CD4-positive, alpha-beta T cell treated with Interleukin-1 beta for 1 hour (primary cell): ENCODE measurements at regions not wholly inside any gene's neighbourhood (a gene's known extent, or its start where the extent isn't known, plus 50 kb on each side); places are given as distances from the start of the nearest gene placed in this dataset.

Experiments
- DNase-seq, 2 donors: peaks; one replicate each; pipeline ENCODE4 v3.0.0-alpha.2; 2020 to 2022

DNA sequence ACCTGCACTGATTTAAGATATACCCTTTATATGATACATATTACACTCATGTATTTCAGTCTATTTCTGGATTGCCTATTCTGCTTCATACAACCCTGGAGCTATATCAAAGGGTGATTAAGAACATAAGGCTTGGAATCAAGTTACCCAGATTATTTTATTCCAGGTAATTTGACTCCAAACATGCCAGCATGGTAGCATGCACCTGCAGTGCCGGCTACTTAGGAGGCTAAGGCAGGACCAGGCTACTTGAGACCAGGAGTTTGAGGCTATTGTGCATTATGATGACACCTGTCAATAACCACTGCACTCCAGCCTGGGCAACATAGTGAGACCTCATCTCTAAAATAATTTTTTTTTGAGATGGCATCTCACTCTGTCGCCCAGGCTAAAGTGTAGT is 50.4 kb upstream of the NEO1 start:
- no peak for DNase-seq

DNA sequence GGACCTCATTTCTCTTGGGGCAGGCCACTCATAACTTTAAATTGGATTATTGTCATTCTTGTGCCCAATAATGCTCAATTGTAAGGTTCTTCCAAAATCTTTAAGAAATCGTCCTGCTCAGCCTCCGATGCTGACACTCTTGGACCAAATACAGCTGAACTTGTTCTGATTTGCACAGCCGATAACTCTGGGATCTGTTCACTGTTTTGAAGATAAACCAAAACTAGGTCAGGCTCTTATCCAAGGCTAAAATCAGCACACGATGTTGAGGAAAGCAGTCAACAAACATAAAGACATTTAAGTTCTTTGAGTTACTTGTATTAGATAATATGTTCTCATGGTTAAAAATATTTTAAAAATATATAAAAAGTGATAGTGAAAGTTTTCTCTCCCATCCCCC is 52.0 kb upstream of the NEO1 start:
- no peak for DNase-seq

DNA sequence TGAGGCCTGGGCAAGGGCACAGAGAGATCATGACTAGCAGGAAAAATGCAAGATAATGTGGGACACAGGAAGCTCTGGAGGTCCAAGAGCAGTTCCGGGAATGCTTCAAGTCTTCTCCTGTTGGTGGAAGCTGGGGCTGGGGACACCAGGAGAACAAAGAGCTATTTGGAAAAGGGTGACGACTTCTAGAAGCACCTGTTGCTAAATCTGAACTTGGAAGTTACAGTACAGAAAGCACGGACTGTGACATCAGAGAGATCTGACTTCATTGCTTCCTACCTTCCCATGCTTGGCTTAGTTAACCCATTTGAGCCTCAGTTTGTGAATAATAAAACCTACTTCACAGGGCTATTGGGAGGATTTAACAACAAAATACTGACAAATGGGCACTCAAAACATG is 52.7 kb upstream of the NEO1 start:
- no peak for DNase-seq

DNA sequence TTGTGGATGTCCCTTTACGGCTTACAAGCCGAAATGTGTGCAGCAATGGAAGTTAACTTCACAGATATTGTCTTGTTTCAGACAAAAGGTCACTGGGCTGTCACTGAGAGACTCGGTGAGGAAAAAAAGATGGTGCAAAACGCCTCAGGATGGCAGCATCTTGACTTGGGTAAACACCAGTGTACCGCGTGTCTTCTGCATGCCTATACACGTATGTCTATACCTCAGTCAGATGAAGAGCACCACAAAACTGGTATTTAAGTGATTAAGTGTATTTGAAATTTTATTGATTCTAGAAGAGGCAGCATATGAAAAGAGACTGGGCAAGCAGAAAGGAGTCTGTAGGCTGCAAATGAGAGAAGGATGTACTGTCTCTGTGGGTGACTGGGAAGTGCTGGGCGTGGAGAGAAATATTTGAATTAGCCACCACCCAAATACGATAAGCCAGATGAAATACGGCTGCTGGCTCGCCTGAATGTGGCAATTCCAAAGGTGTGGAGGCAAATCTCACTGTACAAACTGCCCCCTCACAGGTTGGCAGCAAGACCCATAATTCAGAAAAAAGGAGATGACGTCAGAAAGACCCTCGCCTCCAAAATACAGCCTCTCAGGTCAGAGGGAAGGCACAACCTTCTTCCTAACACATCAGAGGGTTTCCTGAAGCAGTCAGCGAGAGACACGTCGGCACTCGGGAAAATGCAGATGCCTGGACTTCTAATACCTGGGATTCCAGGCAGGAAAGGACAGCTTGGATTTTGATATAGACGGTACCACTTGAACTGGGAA is 53.4 kb upstream of the NEO1 start:
- DNase-seq = no peak

DNA sequence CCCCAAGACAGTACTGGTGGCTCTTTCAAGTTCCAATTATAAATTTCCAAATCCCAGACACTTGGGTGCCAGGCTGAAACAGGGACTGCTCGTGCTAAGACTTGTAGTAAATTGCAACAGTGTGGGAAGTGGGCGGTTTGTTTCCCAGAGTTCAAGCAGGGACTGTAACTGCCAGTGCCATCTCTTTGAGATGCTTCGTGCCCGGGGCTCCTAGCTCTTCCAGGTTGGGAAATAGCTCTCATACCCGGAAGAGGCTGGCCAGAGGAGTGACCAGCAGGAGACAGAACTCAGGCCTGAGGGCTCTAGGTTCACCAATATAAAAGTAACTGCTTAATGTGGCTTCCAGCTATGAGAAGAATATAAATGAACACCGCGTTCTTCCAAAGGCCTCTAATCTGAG is 54.0 kb upstream of the NEO1 start:
- DNase-seq = no peak

DNA sequence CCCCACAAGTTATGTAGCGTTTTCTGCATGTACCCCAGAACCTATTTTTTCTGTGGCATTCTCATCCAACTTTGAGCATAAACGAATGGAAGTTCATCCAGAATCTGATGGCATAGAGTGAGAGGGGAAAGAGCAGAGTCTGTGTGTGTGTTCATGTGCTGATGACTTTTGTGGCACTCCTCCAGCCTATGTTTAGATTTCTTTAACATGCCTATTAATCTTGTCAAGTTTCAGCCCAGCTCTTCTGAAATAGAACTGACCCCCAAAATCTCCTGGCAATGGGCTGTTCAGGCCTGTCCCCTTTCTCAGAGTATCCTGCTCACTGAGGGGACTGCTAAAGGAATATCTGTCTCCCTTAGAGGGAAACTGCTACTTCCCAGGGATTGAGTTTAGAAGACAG is 56.4 kb upstream of the NEO1 start:
- no peak for DNase-seq

DNA sequence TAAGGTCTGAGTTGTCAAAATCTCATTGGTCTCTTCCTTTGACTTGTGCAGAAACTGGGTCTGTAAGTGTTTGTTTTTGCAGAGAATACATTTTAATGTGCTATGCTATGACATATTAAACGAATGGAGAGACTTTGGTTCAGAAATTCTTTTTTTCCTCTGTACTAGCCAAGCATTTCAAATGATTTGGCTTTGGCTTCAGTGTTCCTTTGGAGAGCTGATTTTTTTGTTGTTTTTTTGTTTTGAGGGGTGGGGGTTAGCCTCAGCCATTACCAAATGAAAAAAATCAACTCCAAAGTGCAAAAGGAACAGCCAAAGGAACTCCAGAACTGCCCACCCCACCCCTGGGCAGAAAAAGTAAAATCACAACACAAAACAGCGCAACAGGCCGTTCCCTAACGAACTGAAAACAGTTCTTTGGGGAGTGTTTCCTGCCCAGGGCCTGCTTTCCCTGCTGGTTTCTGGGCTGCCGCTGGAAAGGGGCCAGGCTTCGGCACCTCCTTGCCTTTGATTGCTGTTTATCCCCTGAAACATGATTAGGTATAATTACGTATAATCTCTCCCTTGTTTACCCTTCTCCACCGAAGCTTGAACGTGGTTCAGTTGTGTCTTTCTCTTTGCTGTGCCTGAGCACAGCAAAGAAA is 57.6 kb upstream of the NEO1 start:
- DNase-seq = no peak

DNA sequence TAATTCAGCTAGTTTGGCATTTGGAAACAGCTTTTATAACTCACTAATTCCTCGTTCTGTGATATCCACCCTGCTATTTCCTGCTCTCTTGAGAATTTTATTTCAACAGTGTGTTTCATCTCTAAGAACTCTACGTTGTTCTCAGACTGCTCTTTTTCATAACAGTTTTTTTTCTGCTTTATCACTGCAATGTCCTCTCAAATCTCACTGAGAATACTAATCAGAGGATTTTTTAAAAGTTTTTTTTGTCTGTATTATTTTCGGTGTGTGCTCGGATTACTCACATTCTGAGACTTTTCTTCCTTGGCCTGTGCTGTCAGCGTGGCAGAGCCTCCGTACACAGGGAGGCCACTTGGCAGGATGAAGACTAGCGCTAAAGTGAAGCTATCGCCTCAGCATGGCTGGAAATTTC is 59.4 kb upstream of the NEO1 start:
- DNase-seq = no peak

DNA sequence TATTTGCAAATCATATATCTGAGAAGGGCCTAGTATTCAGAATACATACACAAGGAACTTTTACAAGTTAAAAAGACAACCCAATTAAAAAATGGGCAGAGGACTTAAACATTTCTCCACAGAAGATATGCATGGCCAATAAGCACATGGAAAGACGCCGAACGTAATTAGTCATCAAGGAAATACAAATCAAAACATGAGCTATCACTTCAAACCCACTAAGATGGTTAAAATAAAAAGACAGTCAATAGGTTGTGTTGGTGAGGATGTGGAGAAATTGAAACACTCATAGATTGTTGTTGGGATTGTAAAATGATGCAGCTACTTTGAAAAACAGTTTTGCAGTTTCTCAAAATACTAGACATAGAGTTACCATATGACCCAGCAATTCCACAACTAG is 61.2 kb upstream of the NEO1 start:
- DNase-seq = no peak

DNA sequence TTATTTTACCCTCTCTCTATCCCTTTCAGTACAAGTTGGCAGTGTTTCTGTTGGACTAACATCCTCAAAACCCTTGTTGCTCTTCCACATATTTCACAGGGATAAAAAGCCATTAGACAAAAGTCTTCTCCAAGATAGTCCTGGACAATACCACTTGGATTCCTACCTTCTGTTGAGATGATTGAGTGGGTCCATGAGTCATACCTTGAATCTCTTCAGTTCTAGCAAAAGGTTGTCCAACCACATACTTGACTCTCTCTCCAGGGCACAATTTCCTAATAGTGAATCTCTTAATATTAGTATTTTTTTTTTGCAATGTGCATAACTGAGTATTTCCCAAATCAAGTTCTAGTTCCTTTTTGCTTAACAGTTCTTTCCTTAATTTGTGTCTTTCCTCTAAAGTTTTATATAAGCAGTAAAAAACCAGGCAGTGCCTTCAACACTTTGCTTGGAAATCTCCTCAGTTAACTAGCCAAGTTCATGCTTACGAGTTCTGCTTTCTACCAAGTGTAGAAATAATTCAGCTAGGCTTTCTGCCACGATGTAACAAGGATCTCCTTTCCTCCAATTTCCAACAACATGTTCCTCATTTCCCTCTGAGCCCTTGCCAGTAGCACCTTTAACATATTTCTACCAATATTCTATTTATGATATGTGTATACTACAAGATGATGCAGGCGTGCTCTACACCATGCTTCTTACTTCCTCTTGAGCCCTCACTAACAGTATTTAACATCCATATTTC is 68.3 kb upstream of the NEO1 start:
- no peak for DNase-seq

DNA sequence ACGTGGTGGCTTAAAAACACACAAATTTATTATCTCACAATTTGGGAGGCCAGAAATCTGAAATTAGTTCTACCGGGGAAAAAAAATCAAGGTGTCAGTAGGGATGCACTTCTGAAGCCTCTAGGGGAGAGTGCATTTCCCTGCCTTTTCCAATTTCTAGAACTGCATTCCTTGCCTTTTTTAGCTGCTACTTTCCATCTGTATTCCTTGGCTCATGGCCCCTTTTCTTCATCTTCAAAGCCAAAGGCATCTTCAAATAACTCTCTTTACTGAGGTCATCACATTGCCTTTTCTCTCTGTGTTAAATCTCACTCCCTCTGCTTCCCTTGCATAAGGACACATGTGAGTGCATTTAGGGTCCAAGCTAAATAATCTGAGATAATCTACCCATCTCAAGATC is 69.5 kb upstream of the NEO1 start:
- DNase-seq = no peak

DNA sequence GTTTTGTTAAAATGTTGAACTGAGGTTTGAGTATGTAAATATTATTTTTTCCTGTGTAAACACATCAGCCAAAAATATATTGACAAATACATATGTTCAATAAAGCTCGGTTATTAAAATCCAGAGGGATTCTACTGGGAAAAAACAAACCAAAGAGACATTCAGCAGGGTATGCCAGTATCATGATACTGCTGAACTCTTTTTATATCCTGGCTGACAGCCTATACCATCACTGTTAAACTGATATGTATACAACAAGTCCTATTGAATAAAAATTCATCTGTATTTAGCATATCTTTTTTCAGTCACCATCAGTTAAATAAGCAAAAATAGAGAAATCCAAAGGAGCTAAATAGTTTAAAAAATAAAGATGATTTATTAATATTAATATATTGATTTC is 71.6 kb upstream of the NEO1 start:
- DNase-seq = no peak

DNA sequence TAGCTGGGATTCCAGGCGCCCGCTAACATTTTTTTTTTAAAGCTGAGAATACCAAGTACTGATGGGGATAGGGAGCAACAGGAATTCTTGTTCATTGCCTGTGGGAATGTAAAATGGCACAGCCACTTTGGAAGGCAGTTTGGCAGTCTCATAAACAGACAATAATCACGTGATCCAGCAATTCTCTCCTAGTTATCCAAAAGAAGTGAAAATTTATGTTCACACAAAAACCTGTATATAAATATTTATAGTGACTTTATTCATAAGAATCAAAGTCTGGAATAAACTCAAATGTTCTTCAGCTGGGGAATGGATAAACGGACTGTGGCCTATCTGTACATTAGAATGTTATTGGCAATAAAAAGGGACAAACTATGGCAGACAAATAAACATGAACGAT is 72.5 kb upstream of the NEO1 start:
- no peak for DNase-seq

DNA sequence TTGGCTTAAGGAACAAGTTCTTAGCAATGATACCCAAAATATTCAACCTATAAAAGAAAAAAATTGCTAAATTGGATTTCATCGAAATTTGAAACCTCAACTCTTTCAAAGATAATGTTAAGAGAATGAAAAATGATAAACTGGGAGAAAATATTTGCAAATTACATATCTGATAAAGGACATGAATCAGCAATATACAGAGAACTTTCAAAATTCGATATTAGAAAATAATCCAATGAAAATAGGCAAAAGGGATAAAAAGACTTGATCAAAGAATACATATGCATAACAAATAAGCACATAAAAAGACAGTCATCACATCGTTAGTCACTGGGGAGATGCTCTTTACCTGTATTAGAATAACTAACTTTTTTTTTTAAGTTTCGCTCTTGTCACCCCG is 73.0 kb upstream of the NEO1 start:
- no peak for DNase-seq

DNA sequence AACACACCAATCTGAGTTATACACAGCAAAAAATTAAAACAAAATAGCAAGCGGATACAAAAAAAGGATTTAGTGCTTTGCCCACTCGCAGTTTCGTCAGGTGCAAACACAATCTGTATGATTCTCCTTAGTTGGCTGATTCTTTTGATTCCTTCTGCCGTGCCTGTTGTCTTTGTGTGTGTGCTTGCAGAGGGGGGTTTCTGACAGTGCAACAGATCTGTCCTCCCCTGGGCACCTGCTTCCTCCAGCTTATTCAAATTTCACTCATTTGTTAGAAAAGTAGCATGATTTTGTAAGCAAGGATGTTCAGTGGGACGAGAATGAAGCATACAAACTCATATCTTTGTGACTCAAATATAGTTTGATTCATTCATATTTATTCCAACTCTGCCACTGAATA is 74.0 kb upstream of the NEO1 start:
- no peak for DNase-seq

DNA sequence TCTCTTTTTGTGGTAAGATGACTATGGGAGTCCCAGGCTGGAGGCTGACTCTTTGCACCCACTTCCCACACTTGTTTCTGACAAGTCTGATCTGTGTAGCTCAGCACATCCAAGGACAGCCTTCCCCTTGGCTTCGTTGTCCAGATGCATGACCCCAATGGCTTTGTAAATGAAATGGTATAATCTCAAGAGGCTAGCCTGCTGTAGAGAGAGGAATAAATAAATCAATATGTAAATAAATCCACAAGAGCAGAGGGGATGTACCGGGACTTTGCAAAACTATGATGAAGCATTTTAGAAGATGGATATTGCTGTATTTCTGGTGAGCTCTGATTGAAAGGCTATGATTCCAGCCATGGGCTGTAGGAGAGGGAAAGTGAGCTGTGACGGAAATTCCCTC is 79.9 kb upstream of the NEO1 start:
- no peak for DNase-seq

DNA sequence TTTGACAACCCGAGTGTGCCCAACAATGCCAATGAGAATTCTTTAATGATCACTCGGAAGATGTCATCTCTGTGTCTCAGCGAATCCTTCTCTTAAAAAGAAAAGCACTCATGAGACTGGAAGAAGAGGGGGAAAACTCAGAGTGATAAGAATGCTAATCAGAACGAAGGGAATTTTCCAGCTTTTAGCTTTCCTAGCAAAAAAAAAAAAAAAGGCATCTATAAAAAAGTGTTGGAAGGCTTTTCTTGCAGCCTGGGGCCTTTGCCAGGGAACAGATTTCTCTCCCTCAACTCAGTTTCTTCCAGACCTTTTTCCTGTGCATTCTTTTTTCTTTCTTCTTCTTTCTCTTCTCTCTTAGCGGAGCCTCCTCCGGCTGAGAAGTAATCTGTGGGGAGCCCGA is 80.5 kb upstream of the NEO1 start:
- no peak for DNase-seq

DNA sequence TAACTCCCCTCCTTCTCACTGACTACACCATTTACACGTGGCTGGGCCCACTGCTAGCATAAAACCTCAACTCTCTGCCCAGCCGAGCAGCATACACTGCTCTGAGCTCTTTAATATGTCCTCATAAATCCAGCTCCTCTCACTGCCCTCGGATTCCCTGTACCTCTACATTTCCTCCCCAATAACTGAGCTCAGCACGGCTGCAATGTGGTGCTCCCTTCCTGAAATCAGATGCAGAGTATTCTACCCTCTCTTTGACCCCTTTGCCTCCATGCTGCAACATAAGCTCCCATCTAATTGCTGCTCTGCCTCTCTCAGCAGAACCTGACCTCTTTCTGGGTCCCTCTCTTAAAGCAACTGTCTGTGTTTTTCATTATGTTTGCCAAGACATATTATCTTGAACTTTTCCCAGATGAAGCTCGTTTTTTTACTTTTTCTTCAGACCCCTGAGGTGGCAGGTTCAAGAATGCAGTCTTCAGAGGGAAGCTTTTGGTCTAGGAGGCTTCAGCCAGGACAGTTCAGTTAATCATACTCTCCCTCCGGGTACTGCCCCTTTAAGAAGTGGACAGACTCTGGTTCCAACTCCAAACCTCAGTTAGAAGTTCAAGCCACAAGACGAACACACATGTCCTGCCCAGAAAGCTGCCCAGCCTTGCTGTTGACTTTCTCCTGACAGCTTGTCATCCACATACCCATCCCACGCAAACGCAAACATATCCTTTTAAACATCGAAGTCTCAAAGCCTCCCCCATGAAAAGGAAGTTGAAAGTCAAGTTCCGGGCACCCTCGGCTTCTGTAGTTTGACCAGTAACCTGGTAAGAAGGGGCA is 81.1 kb upstream of the NEO1 start:
- no peak for DNase-seq

DNA sequence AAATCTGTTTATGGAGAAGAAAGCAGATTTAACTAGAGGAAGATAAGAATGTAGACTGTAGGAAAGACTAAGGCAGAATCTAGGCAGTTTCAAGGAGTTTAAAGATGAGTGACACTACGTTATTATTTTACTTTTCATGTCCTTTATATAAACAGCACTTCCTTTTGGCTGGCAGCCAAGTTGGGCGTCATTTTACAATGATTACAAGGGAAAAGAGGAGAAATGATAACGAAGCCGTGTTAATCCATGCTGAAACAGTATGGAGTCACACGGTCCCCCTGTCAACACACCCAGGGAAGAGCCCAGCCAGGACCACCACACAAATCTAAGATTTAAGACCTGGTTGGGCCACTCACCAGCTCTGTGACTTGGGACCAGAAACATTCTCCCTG is 83.7 kb upstream of the NEO1 start:
- DNase-seq = no peak

DNA sequence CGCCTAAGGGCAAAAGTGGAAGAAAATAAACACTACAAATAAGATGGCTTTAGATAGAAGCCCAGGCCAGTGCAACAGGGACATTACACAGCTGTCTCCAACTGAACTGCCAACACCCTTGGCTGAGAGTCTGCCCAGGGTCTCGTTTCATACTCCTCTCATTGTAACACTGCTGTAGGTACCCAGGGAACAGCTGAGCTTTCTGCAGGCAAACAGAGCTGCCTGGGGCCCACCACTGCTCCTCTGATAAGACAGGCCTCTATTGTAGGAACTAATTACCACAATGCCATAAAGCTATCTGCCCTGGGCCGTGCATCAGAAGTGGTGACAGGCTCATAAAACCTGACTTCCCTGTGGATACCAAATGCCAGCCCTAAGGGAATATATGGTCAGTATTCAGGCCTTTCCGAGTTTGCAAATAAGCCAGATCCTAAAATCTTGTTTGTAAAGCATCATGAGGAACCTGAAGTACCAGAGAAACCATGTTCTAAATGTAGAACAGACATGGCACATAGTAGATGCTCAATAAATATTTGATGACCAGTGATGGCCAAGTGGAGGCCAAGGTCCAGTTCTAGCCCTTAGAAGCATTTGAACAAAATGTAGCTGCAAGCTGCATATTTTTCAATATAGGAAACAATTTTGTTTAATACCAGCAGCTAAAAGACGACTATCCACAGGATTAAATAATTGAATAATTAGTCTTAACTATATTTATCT is 84.3 kb upstream of the NEO1 start:
- no peak for DNase-seq

DNA sequence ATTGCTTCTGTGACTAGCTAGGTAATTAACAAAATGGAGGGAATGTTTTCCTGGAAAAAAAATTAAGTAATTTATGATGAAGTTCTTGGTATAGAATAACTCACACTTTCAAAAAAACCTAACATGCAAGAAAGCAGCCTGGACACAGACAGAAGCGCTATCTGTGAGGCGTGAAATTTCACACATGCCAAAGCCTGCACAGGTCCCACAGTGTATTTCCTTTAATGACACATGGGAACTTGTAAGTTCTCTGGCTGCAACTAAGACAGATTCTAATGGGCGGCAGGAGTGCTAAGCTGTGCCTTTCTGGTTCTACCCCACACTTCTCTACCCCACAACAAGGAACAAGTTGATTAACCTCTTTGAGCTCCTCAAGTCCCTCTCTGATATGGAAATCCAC is 84.9 kb upstream of the NEO1 start:
- peak; percentile 11 to 14 for DNase-seq

DNA sequence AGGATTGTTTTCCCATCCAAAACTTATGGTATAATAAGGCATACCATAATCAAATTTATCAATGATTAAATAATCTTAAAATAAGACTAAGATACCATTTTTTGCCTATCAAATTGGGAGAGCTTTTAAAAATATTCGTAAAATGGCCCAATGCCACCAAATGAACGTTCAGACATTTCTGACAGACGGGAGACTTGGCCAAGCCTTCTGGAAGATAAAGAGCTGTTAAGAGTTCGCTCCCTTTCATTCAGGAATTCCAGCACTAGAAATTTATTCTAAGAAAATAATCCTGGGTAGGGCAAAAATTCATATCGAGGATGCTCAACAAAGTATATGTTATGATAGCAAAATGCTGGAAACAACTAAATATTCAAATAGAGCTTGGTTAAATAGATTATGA is 85.6 kb upstream of the NEO1 start:
- no peak for DNase-seq

DNA sequence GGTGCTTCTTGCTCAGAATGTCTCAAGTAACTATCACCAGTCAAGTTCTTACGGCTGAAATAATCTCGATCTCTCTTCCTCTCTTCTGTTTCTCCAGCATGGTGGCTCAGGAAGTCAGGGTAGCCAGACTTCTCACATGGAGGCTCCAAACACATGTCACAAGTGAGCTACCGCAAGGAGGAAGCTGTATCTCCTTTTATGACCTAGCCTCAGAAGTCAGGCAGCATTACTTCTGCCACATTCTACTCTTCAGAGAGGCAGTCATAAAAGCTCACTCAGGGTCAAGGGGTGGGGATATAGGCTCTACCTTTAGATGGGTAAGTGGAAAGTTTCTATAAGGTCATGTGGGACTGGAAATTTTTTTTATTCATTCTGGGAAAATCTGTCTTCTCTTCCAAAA is 86.6 kb upstream of the NEO1 start:
- no peak for DNase-seq
